Bronchial epithelial cell (primary cell): ENCODE measurements at regions not wholly inside any gene's neighbourhood (a gene's known extent, or its start where the extent isn't known, plus 50 kb on each side); places are given as distances from the start of the nearest gene placed in this dataset.

ENCODE experiments used
- DNase-seq: peaks from one replicate; pipeline ENCODE4 v3.0.0-alpha.2; 2010; ENCODE audit warnings: low read depth
- FAIRE-seq: peaks from 2 replicates; lab custom pipeline; 2011; peaks lifted over from hg19 to GRCh38; lab: Jason Lieb, UNC
- H3K27me3 ChIP-seq: 2 replicates; pipeline ENCODE4 v1.5.1; 2011; ENCODE audit warnings: low read length; ENCODE audit not compliant: control insufficient read depth, insufficient read depth
- H3K36me3 ChIP-seq: 2 replicates; pipeline ENCODE4 v1.5.1; 2011; ENCODE audit warnings: low read length; ENCODE audit not compliant: control insufficient read depth, insufficient read depth
- H3K4me3 ChIP-seq: 2 replicates; pipeline ENCODE4 v1.5.1; 2011; ENCODE audit warnings: mild to moderate bottlenecking, low read depth, low read length, control low read depth
- TF ChIP-seq, protein P1 (sequence below): IDR thresholded peaks from 2 replicates; pipeline ENCODE4 v1.5.1; 2011; ENCODE audit warnings: mild to moderate bottlenecking, moderate library complexity, low read length, control low read depth, inconsistent platforms; ENCODE audit not compliant: insufficient read depth, severe bottlenecking

DNA sequence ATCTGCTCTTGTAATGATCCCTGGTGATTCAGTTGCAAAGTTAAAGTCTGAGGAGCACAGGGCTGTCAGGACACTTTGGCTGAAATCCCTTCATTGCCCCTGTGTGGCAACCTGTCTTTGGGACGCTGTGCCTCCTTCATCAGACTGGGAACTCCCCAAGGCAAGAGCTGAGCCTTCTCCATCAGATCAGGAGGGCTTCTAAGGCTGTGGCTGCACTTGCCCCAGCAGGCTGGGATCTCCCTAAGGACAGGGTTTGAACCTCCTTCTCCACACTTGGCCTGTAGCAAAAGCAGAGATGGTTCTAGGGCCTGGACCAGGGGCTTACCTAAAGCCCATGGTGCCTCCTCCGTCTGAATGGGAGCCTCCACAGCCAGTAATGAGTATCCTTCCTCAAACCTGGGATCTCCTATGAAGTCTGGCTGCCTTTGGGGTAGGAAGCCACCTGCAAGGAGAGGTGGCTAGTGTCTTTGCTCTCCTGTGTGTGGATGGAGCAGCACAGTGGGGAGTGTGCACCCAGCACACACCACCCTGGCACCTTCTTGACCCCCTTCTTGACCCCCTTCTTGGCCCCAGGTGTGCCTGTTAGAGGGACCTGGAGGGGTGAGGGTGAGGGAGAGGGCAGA, 79.0 kb upstream of the NKD1 start:
- TF ChIP-seq, protein P1, sequence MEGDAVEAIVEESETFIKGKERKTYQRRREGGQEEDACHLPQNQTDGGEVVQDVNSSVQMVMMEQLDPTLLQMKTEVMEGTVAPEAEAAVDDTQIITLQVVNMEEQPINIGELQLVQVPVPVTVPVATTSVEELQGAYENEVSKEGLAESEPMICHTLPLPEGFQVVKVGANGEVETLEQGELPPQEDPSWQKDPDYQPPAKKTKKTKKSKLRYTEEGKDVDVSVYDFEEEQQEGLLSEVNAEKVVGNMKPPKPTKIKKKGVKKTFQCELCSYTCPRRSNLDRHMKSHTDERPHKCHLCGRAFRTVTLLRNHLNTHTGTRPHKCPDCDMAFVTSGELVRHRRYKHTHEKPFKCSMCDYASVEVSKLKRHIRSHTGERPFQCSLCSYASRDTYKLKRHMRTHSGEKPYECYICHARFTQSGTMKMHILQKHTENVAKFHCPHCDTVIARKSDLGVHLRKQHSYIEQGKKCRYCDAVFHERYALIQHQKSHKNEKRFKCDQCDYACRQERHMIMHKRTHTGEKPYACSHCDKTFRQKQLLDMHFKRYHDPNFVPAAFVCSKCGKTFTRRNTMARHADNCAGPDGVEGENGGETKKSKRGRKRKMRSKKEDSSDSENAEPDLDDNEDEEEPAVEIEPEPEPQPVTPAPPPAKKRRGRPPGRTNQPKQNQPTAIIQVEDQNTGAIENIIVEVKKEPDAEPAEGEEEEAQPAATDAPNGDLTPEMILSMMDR = no peak
- H3K4me3 ChIP-seq = no peak overlapping the region
- H3K36me3 ChIP-seq = no peaks in the 10 kb centered on the region
- H3K27me3 ChIP-seq = peaks cover 9% of the 10 kb centered on the region
- no peak for DNase-seq
- FAIRE-seq = no peak

DNA sequence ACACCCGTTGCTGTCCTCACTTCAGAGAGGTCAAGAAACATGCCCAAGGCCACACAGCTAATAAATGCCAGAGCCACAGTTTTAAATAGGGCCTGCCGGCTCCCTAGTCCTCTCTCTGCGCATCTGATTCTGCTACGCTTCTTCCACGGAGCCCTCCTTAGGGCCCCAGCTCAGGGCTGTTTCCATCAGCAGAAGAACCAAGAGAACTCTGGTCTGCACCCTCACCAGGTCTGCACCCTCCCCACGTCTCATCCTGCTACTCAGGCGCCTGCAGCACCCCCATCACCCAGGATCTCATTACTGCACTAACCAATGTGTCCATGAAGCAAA, 79.5 kb upstream of the NKD1 start:
- H3K4me3 ChIP-seq = no peak overlapping the region
- TF ChIP-seq, protein P1 = no peak
- peaks cover 9% of the 10 kb centered on the region for H3K27me3 ChIP-seq
- no peak for FAIRE-seq
- no peaks in the 10 kb centered on the region for H3K36me3 ChIP-seq
- no peak for DNase-seq

DNA sequence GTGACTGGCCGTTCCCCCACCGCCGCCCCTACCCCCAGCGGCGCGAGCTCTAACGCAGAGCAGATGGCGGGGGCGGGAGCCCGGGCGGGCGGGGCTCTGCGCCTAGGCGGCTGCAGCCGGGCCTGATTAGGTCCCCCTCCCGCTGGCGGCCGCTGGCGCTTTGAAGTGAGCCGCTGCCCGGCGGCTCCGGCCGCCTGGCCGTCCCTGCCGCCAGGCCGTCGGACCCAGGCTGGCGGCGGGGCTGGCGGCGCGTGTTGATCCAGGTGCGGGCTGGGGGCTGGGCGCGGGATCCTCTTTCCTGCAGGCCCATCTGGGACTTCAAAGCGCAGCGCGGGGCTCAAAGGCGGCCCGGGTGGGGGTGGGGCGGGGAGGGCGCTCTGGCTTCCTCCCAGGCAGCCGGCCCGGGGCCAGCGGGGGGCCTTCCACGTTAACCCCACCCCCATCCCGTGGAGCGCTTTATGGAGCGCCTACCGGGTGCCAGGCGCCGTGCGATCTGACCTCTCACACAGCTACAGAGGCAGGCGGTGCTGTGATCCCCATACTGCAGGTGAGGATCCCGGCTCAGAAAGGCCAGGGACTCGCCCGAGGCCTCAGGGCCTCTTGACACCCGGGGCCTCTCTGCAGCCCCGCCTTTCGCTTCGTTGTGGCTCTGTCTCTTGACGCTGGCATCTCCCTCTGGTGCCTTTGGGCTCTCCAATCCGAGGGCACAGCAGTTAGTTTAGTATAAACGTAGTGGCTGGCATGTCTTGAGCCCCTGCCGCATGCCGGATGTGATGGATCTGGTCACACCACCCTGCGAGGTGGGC, 80.0 kb upstream of the NKD1 start:
- peaks cover 9% of the 10 kb centered on the region for H3K27me3 ChIP-seq
- FAIRE-seq = no peak
- TF ChIP-seq, protein P1 = no peak
- no peak for DNase-seq
- no peak overlapping the region for H3K4me3 ChIP-seq
- no peaks in the 10 kb centered on the region for H3K36me3 ChIP-seq

DNA sequence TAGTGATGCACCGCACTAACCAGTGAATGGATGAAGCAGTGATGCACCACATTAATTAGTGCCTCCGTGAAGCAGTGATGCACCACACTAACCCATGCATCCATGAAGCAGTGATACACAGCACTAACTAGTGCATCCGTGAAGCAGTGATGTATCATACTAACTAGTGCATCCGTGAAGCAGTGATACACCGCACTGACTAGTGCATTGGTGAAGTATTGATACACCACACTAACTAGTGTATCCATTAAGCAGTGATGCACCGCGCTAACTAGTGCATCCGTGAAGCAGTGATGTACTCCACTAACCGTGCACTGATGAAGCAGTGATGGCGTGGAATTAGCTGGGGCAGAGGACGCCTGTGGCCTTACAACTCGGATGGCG, 80.6 kb upstream of the NKD1 start:
- Histone ChIP-seq H3K27me3 (peaks cover 9% of the 10 kb centered on the region), H3K36me3 (no peaks in the 10 kb centered on the region), H3K4me3 (no peak overlapping the region)
- DNase-seq (no peak), FAIRE-seq (no peak)
- TF ChIP-seq, protein P1 = no peak

DNA sequence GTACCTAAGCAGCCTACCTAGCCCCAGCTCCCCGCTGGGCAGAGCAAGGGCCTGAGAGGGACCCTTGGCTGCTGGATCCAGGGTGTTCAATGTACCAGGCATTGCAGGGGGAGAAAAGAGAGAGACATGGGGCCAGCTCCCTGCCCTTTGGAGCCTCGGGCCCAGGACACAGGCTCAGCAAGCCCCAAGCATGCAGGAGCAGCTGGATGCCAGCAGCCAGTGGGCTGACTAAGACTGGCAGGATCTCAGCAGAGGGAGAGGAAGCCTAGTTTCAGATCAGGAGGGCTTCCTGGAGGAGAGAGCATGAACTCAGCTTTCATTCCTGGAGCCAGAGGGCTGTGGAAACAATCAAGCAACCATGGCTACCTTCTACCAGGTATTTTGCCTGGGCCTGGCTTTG, 82.0 kb upstream of the NKD1 start:
- peaks cover 9% of the 10 kb centered on the region for H3K27me3 ChIP-seq
- DNase-seq (no peak), FAIRE-seq (no peak)
- H3K4me3 ChIP-seq = no peak overlapping the region
- TF ChIP-seq, protein P1 = no peak
- H3K36me3 ChIP-seq = no peaks in the 10 kb centered on the region
